OCI-LY3 (cell line): ENCODE measurements at regions not wholly inside any gene's neighbourhood (a gene's known extent, or its start where the extent isn't known, plus 50 kb on each side); places are given as distances from the start of the nearest gene placed in this dataset.

Experiments
- CTCF ChIP-seq: fragments of 200-600, 300-600 bp; sonication (generic); IDR thresholded peaks from 2 replicates; pipeline ENCODE4 v1.5.1; 2014; ENCODE audit warnings: antibody characterized with exemption, low read length, low read depth
- EZH2phosphoT487 ChIP-seq: fragments of 200-600 bp; shearing (Covaris generic); IDR thresholded peaks from 2 replicates; pipeline ENCODE4 v1.6.1; 2018; ENCODE audit warnings: antibody characterized with exemption, mixed run types, low read depth

GRCh38 chr3:110420158-110420641 is 651.4 kb upstream of the NECTIN3 start:
- TF ChIP-seq CTCF (no peak), EZH2phosphoT487 (no peak)
